ENCODE measurements at regions not wholly inside any gene's neighbourhood (a gene's known extent, or its start where the extent isn't known, plus 50 kb on each side); places are given as distances from the start of the nearest gene placed in this dataset.

GRCh38 chr2:64844087-64844486 is 145.1 kb upstream of the SLC1A4 start:
- in situ Hi-C loops (cut with HindIII; ENCODE audit: extremely low pct_ligation_motif_present, low pct_unique_long_range_greater_than_20kb) = no loop called here
- Histone ChIP-seq H2AFZ (ENCODE audit: low read length) (no peak overlapping the region), H3K36me3 (replicated peaks in 1 of 2; ENCODE audit: control insufficient read depth in 1 of 2, insufficient read depth in 2 of 2, low read length in 2 of 2) (no peaks in the 10 kb centered on the region), H3K4me2 (ENCODE audit: low read depth, low read length) (no peak overlapping the region), H3K27ac (ENCODE audit: extremely low read length, insufficient read depth, low read length) (no peak overlapping the region), H3K27me3 (ENCODE audit: control insufficient read depth in 1 of 2, insufficient read depth in 2 of 2, low read length in 2 of 2) (peaks cover 0 to 1% of the 10 kb centered on the region in 2 experiments; a peak in 2 of 5 replicates), H4K20me1 (ENCODE audit: insufficient read depth, low read length) (no peaks in the 10 kb centered on the region), H3K4me3 (replicated peaks in 1 of 3; ENCODE audit: insufficient read depth in 1 of 3, low read depth in 2 of 3, low read length in 3 of 3) (no peak overlapping the region), H3K9me3 (ENCODE audit: low read length) (no peaks in the 10 kb centered on the region), H3K9ac (ENCODE audit: insufficient read depth, low read depth, low read length) (no peak overlapping the region), H3K4me1 (ENCODE audit: insufficient read depth, low read length) (peaks cover 8% of the 10 kb centered on the region; the same call in 1 of the 2 replicates), H3K79me2 (ENCODE audit: insufficient read depth, low read length) (no peaks in the 10 kb centered on the region)
- TF ChIP-seq ZBTB7B (CRISPR knock-in tag; IDR thresholded peaks at IDR 0.05) (no peak), SNRNP70 (IDR thresholded peaks at IDR 0.05; ENCODE audit: low read depth, low read length) (no peak), DNMT3B (CRISPR knock-in tag; conservative IDR thresholded peaks at IDR 0.05) (no peak), ZMAT3 (CRISPR knock-in tag; conservative IDR thresholded peaks at IDR 0.05) (no peak), ZNF883 (CRISPR knock-in tag; IDR thresholded peaks at IDR 0.05; ENCODE audit: not compliant biosample characterization) (no peak), TEAD2 (CRISPR knock-in tag; IDR thresholded peaks at IDR 0.05) (no peak), ZFX (CRISPR knock-in tag; IDR thresholded peaks at IDR 0.05; ENCODE audit: low read depth) (no peak), NCOA1 (CRISPR knock-in tag; IDR thresholded peaks at IDR 0.05) (no peak), MAFK (conservative IDR thresholded peaks at IDR 0.05 in 1 of 2, IDR thresholded peaks at IDR 0.05 in 1 of 2; ENCODE audit: low read length in 2 of 2) (no peak), ARHGAP35 (CRISPR knock-in tag; IDR thresholded peaks at IDR 0.05; ENCODE audit: borderline replicate concordance) (no peak), ZFAT (CRISPR knock-in tag; conservative IDR thresholded peaks at IDR 0.05) (no peak), NFIC (IDR thresholded peaks at IDR 0.05; ENCODE audit: low read length) (no peak), ZNF619 (CRISPR knock-in tag; IDR thresholded peaks at IDR 0.05) (no peak), HMGXB4 (CRISPR knock-in tag; IDR thresholded peaks at IDR 0.05; ENCODE audit: borderline replicate concordance in 1 of 2, low read depth in 1 of 2) (no peak), MEIS2 (CRISPR knock-in tag; IDR thresholded peaks at IDR 0.05) (no peak)
- TF ChIP-seq, protein P1, sequence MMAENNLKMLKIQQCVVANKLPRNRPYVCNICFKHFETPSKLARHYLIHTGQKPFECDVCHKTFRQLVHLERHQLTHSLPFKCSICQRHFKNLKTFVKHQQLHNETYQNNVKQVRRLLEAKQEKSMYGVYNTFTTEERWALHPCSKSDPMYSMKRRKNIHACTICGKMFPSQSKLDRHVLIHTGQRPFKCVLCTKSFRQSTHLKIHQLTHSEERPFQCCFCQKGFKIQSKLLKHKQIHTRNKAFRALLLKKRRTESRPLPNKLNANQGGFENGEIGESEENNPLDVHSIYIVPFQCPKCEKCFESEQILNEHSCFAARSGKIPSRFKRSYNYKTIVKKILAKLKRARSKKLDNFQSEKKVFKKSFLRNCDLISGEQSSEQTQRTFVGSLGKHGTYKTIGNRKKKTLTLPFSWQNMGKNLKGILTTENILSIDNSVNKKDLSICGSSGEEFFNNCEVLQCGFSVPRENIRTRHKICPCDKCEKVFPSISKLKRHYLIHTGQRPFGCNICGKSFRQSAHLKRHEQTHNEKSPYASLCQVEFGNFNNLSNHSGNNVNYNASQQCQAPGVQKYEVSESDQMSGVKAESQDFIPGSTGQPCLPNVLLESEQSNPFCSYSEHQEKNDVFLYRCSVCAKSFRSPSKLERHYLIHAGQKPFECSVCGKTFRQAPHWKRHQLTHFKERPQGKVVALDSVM (CRISPR knock-in tag; IDR thresholded peaks at IDR 0.05) = no peak
- TF ChIP-seq, protein P2, sequence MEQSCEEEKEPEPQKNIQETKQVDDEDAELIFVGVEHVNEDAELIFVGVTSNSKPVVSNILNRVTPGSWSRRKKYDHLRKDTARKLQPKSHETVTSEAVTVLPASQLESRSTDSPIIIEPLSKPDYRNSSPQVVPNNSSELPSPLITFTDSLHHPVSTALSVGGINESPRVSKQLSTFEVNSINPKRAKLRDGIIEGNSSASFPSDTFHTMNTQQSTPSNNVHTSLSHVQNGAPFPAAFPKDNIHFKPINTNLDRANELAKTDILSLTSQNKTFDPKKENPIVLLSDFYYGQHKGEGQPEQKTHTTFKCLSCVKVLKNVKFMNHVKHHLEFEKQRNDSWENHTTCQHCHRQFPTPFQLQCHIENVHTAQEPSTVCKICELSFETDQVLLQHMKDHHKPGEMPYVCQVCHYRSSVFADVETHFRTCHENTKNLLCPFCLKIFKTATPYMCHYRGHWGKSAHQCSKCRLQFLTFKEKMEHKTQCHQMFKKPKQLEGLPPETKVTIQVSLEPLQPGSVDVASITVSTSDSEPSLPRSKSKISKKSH (CRISPR knock-in tag; IDR thresholded peaks at IDR 0.05; ENCODE audit: borderline replicate concordance) = no peak
- TF ChIP-seq, protein P3, sequence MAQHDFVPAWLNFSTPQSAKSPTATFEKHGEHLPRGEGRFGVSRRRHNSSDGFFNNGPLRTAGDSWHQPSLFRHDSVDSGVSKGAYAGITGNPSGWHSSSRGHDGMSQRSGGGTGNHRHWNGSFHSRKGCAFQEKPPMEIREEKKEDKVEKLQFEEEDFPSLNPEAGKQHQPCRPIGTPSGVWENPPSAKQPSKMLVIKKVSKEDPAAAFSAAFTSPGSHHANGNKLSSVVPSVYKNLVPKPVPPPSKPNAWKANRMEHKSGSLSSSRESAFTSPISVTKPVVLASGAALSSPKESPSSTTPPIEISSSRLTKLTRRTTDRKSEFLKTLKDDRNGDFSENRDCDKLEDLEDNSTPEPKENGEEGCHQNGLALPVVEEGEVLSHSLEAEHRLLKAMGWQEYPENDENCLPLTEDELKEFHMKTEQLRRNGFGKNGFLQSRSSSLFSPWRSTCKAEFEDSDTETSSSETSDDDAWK (CRISPR knock-in tag; IDR thresholded peaks at IDR 0.05) = no peak
- intact Hi-C loops (cut with micrococcal nuclease; ENCODE audit: unreplicated experiment) = no loop called here
- ChIA-PET CTCF (ENCODE audit: low intra/inter-chr PET ratio, low total read pairs) (no interaction called here), POLR2A (no interaction called here)
- no TSS peak for BruUV-seq (replicated peaks)
- FAIRE-seq (no peak), ATAC-seq (no peak), DNase-seq (ENCODE audit: low spot score) (no peak)
- 51% methylated on average over 2 of the region's 2 CpGs for WGBS (ENCODE audit: low lambda C conversion rate)

Data from HepG2 (cell line).